ENCODE measurements at regions not wholly inside any gene's neighbourhood (a gene's known extent, or its start where the extent isn't known, plus 50 kb on each side); places are given as distances from the start of the nearest gene placed in this dataset.

DNA sequence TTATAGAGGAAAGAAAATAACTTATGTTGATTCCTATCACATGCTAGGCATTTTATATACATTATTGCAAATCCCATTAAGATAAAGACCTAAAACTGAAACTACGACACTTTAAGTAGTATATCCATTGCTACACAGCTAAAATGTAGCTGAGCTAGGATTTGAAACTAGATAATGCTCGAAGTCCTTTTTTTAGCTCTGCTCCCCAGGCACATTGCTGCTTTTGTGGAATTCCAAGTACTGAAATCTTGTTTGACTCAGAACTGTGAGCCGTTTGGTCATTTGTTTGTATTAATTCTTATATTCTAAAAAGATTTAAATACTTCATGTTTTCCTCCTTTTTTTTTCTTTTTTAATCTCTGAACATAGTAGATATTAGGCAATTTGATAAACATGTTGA lies 644.8 kb downstream of the HACE1 start (continued):
- TF ChIP-seq TSC22D4 (tag; IDR thresholded peaks at IDR 0.05) (no peak), SREBF1 (IDR thresholded peaks at IDR 0.05; ENCODE audit: borderline replicate concordance, low read depth, low read length) (no peak)
- TF ChIP-seq, protein P1, sequence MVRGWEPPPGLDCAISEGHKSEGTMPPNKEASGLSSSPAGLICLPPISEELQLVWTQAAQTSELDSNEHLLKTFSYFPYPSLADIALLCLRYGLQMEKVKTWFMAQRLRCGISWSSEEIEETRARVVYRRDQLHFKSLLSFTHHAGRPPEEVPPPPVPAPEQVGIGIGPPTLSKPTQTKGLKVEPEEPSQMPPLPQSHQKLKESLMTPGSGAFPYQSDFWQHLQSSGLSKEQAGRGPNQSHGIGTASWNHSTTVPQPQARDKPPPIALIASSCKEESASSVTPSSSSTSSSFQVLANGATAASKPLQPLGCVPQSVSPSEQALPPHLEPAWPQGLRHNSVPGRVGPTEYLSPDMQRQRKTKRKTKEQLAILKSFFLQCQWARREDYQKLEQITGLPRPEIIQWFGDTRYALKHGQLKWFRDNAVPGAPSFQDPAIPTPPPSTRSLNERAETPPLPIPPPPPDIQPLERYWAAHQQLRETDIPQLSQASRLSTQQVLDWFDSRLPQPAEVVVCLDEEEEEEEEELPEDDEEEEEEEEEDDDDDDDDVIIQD (CRISPR knock-in tag; IDR thresholded peaks at IDR 0.05): no peak
- TF ChIP-seq, protein P2, sequence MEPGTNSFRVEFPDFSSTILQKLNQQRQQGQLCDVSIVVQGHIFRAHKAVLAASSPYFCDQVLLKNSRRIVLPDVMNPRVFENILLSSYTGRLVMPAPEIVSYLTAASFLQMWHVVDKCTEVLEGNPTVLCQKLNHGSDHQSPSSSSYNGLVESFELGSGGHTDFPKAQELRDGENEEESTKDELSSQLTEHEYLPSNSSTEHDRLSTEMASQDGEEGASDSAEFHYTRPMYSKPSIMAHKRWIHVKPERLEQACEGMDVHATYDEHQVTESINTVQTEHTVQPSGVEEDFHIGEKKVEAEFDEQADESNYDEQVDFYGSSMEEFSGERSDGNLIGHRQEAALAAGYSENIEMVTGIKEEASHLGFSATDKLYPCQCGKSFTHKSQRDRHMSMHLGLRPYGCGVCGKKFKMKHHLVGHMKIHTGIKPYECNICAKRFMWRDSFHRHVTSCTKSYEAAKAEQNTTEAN (CRISPR knock-in tag; IDR thresholded peaks at IDR 0.05): no peak

DNA sequence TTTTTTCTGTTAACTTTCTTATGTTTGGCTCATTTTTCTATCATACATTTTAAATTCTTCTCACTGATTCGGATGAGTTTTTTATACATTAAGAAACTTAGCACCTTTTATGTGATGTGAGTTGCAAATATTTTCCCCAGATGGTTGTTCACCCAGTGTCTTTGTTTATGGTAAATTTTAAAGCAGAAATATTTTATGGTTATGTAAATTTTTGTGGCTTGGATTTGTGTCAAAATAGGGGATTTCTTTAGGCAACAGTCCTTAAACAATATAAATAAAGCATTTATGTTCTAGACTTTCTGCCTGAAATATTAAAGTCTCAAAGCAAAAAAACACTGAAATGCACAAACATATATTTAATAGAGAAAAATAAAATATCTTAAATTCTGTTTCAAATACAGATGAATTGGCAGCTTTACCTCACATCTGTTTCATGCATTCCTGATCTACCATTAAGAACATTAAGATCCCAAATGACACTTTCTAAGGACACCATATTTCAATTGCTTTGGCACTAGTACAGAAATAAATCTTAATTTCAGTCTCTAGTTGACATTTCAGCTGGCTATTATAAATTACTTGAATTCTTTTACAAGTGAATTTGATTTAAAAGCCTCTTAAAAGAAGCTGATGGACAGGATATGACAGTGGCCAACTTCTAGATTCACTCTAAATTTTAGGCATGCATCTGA lies 646.6 kb downstream of the HACE1 start:
- Histone ChIP-seq H4K20me1 (replicated peaks; ENCODE audit: control insufficient read depth, insufficient read depth, low read length) (no peaks in the 10 kb centered on the region), H3K4me1 (replicated peaks in 1 of 2; ENCODE audit: control insufficient read depth in 2 of 2, insufficient read depth in 2 of 2, low read length in 2 of 2) (no peaks in the 10 kb centered on the region), H3K27ac (ENCODE audit: extremely low read depth, low read depth, low read length) (no peak overlapping the region), H3K9me1 (ENCODE audit: control insufficient read depth, insufficient read depth, low read length) (no peaks in the 10 kb centered on the region), H3K79me2 (ENCODE audit: control insufficient read depth, insufficient read depth, low read length) (no peaks in the 10 kb centered on the region), H3K4me2 (ENCODE audit: insufficient read depth, low read length) (no peak overlapping the region), H3K36me3 (ENCODE audit: control insufficient read depth, insufficient read depth, low read length) (no peaks in the 10 kb centered on the region), H3K4me3 (no peak overlapping the region), H3K9me3 (replicated peaks; ENCODE audit: control insufficient read depth, insufficient read depth, low read depth, low read length) (no peaks in the 10 kb centered on the region), H2AFZ (ENCODE audit: low read depth, low read length) (no peak overlapping the region), H3K9ac (ENCODE audit: insufficient read depth in 1 of 2, low read depth in 2 of 2, low read length in 2 of 2) (no peak overlapping the region), H3K27me3 (ENCODE audit: control insufficient read depth in 2 of 2, insufficient read depth in 2 of 2, low read length in 2 of 2) (no peaks in the 10 kb centered on the region)
- in situ Hi-C loops (cut with MboI) (no loop called here), intact Hi-C loops (cut with micrococcal nuclease) (no loop called here)
- BruUV-seq (replicated peaks): no TSS peak
- ChIA-PET POLR2A (no interaction called here), CTCF (ENCODE audit: low intra/inter-chr PET ratio) (no interaction called here)
- DNase-seq (ENCODE audit: extremely low read depth in 1 of 4, low spot score in 3 of 4) (no peak), FAIRE-seq (no peak), ATAC-seq (no peak)
- WGBS (ENCODE audit: insufficient coverage, low coverage, missing lambda C conversion rate): 0% methylated on average over 1 of the region's 1 CpG
- TF ChIP-seq ZC3H11A (IDR thresholded peaks at IDR 0.05; ENCODE audit: low read depth, low read length): no peak
- TF ChIP-seq, protein P3, sequence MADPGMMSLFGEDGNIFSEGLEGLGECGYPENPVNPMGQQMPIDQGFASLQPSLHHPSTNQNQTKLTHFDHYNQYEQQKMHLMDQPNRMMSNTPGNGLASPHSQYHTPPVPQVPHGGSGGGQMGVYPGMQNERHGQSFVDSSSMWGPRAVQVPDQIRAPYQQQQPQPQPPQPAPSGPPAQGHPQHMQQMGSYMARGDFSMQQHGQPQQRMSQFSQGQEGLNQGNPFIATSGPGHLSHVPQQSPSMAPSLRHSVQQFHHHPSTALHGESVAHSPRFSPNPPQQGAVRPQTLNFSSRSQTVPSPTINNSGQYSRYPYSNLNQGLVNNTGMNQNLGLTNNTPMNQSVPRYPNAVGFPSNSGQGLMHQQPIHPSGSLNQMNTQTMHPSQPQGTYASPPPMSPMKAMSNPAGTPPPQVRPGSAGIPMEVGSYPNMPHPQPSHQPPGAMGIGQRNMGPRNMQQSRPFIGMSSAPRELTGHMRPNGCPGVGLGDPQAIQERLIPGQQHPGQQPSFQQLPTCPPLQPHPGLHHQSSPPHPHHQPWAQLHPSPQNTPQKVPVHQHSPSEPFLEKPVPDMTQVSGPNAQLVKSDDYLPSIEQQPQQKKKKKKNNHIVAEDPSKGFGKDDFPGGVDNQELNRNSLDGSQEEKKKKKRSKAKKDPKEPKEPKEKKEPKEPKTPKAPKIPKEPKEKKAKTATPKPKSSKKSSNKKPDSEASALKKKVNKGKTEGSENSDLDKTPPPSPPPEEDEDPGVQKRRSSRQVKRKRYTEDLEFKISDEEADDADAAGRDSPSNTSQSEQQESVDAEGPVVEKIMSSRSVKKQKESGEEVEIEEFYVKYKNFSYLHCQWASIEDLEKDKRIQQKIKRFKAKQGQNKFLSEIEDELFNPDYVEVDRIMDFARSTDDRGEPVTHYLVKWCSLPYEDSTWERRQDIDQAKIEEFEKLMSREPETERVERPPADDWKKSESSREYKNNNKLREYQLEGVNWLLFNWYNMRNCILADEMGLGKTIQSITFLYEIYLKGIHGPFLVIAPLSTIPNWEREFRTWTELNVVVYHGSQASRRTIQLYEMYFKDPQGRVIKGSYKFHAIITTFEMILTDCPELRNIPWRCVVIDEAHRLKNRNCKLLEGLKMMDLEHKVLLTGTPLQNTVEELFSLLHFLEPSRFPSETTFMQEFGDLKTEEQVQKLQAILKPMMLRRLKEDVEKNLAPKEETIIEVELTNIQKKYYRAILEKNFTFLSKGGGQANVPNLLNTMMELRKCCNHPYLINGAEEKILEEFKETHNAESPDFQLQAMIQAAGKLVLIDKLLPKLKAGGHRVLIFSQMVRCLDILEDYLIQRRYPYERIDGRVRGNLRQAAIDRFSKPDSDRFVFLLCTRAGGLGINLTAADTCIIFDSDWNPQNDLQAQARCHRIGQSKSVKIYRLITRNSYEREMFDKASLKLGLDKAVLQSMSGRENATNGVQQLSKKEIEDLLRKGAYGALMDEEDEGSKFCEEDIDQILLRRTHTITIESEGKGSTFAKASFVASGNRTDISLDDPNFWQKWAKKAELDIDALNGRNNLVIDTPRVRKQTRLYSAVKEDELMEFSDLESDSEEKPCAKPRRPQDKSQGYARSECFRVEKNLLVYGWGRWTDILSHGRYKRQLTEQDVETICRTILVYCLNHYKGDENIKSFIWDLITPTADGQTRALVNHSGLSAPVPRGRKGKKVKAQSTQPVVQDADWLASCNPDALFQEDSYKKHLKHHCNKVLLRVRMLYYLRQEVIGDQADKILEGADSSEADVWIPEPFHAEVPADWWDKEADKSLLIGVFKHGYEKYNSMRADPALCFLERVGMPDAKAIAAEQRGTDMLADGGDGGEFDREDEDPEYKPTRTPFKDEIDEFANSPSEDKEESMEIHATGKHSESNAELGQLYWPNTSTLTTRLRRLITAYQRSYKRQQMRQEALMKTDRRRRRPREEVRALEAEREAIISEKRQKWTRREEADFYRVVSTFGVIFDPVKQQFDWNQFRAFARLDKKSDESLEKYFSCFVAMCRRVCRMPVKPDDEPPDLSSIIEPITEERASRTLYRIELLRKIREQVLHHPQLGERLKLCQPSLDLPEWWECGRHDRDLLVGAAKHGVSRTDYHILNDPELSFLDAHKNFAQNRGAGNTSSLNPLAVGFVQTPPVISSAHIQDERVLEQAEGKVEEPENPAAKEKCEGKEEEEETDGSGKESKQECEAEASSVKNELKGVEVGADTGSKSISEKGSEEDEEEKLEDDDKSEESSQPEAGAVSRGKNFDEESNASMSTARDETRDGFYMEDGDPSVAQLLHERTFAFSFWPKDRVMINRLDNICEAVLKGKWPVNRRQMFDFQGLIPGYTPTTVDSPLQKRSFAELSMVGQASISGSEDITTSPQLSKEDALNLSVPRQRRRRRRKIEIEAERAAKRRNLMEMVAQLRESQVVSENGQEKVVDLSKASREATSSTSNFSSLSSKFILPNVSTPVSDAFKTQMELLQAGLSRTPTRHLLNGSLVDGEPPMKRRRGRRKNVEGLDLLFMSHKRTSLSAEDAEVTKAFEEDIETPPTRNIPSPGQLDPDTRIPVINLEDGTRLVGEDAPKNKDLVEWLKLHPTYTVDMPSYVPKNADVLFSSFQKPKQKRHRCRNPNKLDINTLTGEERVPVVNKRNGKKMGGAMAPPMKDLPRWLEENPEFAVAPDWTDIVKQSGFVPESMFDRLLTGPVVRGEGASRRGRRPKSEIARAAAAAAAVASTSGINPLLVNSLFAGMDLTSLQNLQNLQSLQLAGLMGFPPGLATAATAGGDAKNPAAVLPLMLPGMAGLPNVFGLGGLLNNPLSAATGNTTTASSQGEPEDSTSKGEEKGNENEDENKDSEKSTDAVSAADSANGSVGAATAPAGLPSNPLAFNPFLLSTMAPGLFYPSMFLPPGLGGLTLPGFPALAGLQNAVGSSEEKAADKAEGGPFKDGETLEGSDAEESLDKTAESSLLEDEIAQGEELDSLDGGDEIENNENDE (IDR thresholded peaks at IDR 0.05; ENCODE audit: low read depth, low read length): no peak
